AG20443 (cell line): ENCODE measurements at regions not wholly inside any gene's neighbourhood (a gene's known extent, or its start where the extent isn't known, plus 50 kb on each side); places are given as distances from the start of the nearest gene placed in this dataset.
A peak's percentile ranks its signal among the peaks of the same experiment; 100 is the strongest.

ENCODE experiments used
- DNase-seq: peaks from one replicate; pipeline ENCODE4 v3.0.0; 2012; ENCODE audit warnings: low spot score, mixed read lengths

- DNase-seq: no peak
These were observed 133.6 kb upstream of the BMP4 start for GRCh38 chr14:54090274-54090673.

GRCh38 chr14:54094765-54095164 lies 138.1 kb upstream of the BMP4 start:
- DNase-seq: no peak

GRCh38 chr14:54098536-54098935 lies 141.9 kb upstream of the BMP4 start:
- DNase-seq: no peak

GRCh38 chr14:54102051-54102456 lies 145.4 kb upstream of the BMP4 start:
- no peak for DNase-seq

- DNase-seq: no peak
These were observed 145.9 kb upstream of the BMP4 start for GRCh38 chr14:54102530-54102929.

GRCh38 chr14:54104601-54105145 lies 148.0 kb upstream of the BMP4 start:
- DNase-seq: no peak

GRCh38 chr14:54105406-54105805 lies 148.8 kb upstream of the BMP4 start:
- DNase-seq: no peak

- DNase-seq: no peak
These were observed 149.3 kb upstream of the BMP4 start for GRCh38 chr14:54105898-54106297.

- DNase-seq: peak; percentile 62
These were observed 150.2 kb upstream of the BMP4 start for GRCh38 chr14:54106661-54107377.

- peak; percentile 17 for DNase-seq
These were observed 152.2 kb upstream of the BMP4 start for GRCh38 chr14:54108481-54109471.

GRCh38 chr14:54109521-54110120 lies 153.0 kb upstream of the BMP4 start:
- DNase-seq: no peak

- DNase-seq: no peak
These were observed 158.3 kb upstream of the BMP4 start for GRCh38 chr14:54114941-54115340.

- DNase-seq: no peak
These were observed 159.7 kb upstream of the BMP4 start for GRCh38 chr14:54116198-54116885.

GRCh38 chr14:54116972-54117371 lies 160.3 kb upstream of the BMP4 start:
- peak; percentile 32 for DNase-seq

- no peak for DNase-seq
These were observed 160.8 kb upstream of the BMP4 start for GRCh38 chr14:54117396-54117795.

- DNase-seq: no peak
These were observed 161.3 kb upstream of the BMP4 start for GRCh38 chr14:54117924-54118323.

- DNase-seq: no peak
These were observed 163.6 kb upstream of the BMP4 start for GRCh38 chr14:54120260-54120659.

GRCh38 chr14:54121466-54122027 lies 164.9 kb upstream of the BMP4 start:
- DNase-seq: no peak

GRCh38 chr14:54123841-54124240 lies 167.2 kb upstream of the BMP4 start:
- DNase-seq: no peak

- no peak for DNase-seq
These were observed 168.5 kb upstream of the BMP4 start for GRCh38 chr14:54125109-54125508.

- no peak for DNase-seq
These were observed 170.3 kb upstream of the BMP4 start for GRCh38 chr14:54126947-54127346.
